Gastrocnemius medialis (tissue), 4 donors: ENCODE measurements at regions not wholly inside any gene's neighbourhood (a gene's known extent, or its start where the extent isn't known, plus 50 kb on each side); places are given as distances from the start of the nearest gene placed in this dataset.

ENCODE experiments used
- POLR2A ChIP-seq, 2 donors: fragments of 450-650 bp; IDR thresholded peaks; one replicate each; pipeline ENCODE4 v1.6.1; 2017; ENCODE audit warnings: antibody characterized with exemption in 2 of 2, mild to moderate bottlenecking in 2 of 2, moderate library complexity in 2 of 2
- TF ChIP-seq, protein P1 (sequence below), 5 experiments: fragments of 450-650 bp in 3 of 5; fragments of 200-600 bp in 2 of 5; sonication (generic) in 2 of 5; IDR thresholded peaks in 4 of 5; conservative IDR thresholded peaks in 1 of 5; 1 replicate in 4 of 5; 2 replicates in 1 of 5; pipeline ENCODE4 v1.5.1; 2016 to 2019; ENCODE audit warnings: antibody characterized with exemption in 5 of 5, mild to moderate bottlenecking in 3 of 5, moderate library complexity in 3 of 5

DNA sequence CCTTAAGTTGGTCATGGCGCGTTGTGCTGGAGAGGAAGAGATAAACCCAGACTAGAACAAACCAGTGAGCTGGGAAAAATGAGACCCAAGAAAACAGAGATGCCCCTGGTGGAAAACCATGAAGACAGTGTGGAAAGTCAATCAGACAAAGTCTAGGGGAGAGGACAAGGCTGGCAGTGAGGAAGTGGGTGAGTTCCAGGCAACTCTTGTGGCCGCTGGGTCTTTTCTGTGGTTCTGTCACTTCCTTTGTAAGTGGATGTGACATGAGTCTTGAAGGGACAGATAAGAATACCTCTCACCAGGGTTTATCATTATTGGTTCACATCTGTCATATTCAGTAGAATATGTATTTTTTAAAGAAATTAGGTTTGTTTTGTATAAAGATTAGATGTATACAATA lies 738.4 kb downstream of the DHX35 start:
- TF ChIP-seq, protein P1, sequence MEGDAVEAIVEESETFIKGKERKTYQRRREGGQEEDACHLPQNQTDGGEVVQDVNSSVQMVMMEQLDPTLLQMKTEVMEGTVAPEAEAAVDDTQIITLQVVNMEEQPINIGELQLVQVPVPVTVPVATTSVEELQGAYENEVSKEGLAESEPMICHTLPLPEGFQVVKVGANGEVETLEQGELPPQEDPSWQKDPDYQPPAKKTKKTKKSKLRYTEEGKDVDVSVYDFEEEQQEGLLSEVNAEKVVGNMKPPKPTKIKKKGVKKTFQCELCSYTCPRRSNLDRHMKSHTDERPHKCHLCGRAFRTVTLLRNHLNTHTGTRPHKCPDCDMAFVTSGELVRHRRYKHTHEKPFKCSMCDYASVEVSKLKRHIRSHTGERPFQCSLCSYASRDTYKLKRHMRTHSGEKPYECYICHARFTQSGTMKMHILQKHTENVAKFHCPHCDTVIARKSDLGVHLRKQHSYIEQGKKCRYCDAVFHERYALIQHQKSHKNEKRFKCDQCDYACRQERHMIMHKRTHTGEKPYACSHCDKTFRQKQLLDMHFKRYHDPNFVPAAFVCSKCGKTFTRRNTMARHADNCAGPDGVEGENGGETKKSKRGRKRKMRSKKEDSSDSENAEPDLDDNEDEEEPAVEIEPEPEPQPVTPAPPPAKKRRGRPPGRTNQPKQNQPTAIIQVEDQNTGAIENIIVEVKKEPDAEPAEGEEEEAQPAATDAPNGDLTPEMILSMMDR (IDR thresholded peaks at IDR 0.05 in 4 of 5, conservative IDR thresholded peaks at IDR 0.05 in 1 of 5): no peak
- TF ChIP-seq POLR2A (IDR thresholded peaks at IDR 0.05): no peak
